ENCODE measurements at regions not wholly inside any gene's neighbourhood (a gene's known extent, or its start where the extent isn't known, plus 50 kb on each side); places are given as distances from the start of the nearest gene placed in this dataset.

DNA sequence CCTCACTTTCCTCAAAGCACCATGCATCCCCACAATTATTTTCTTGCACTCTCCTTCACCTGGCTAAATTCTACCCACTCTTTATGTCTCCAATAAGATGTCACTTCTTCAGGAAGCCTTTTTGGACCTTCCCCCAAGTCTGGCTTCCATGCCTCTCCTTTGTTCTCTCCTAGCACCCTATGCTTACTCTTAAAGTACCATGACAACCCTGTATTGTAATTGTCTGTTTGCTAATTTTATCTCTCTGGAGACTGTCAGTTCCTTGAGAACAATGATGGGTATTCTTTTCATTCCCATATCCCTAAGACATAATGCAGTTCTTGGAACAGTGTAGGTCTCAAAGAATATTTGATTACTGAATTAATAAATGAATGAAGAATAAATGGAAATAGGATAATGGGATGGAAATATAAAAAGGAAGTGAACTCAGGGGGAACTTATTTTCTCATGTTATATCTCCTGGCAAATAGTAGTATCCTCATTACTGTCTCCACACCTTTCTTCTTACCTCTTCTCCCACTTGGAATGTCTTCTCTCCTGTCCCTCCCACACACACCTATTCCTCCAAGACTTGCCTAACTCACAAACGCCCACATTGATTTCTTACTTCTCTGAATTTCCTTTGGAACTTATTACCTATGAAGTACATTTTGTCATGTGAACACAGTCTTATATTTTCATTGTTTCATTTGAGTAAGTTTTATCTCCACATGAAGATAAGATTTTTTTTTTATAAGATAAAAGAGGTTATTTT lies 499.1 kb downstream of the NFIB start:
- TF ChIP-seq POLR2A (IDR thresholded peaks at IDR 0.05) (no peak), EP300 (IDR thresholded peaks at IDR 0.05) (no peak)
- TF ChIP-seq, protein P1, sequence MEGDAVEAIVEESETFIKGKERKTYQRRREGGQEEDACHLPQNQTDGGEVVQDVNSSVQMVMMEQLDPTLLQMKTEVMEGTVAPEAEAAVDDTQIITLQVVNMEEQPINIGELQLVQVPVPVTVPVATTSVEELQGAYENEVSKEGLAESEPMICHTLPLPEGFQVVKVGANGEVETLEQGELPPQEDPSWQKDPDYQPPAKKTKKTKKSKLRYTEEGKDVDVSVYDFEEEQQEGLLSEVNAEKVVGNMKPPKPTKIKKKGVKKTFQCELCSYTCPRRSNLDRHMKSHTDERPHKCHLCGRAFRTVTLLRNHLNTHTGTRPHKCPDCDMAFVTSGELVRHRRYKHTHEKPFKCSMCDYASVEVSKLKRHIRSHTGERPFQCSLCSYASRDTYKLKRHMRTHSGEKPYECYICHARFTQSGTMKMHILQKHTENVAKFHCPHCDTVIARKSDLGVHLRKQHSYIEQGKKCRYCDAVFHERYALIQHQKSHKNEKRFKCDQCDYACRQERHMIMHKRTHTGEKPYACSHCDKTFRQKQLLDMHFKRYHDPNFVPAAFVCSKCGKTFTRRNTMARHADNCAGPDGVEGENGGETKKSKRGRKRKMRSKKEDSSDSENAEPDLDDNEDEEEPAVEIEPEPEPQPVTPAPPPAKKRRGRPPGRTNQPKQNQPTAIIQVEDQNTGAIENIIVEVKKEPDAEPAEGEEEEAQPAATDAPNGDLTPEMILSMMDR (IDR thresholded peaks at IDR 0.05), result no peak
